ENCODE measurements at regions not wholly inside any gene's neighbourhood (a gene's known extent, or its start where the extent isn't known, plus 50 kb on each side); places are given as distances from the start of the nearest gene placed in this dataset.

DNA sequence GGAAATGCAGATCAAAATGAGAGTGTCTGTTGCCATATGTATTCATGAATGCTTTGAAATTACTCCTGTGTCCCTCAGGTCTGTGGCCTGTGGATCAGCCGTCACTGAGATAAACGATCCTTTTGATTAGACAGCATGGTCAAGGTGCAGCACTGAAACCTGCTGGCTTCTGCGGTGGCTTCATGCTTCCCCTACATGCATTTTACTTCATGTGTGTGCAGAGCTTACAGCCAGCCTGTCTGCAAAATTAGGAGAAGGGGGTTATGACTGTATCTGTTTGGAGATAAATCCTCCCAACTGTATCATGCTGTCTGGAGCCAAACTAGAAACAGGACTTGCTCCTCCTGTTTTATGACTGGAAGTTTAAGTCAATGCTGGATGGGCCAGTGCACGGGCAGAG is 71.0 kb upstream of the PLPP4 start:
- Histone ChIP-seq H3K36me3 (ENCODE audit: control insufficient read depth in 2 of 2, insufficient read depth in 2 of 2, low read length in 1 of 2) (no peaks in the 10 kb centered on the region), H3K9me3 (ENCODE audit: control insufficient read depth in 2 of 2, insufficient read depth in 1 of 2, low read depth in 1 of 2, low read length in 1 of 2) (no peaks in the 10 kb centered on the region), H3K27ac (ENCODE audit: low read depth in 2 of 2, low read length in 1 of 2) (no peak overlapping the region), H3K4me3 (ENCODE audit: low read depth in 1 of 2, low read length in 2 of 2) (no peak overlapping the region), H3K4me1 (ENCODE audit: control insufficient read depth in 2 of 2, insufficient read depth in 2 of 2, low read length in 1 of 2) (no peaks in the 10 kb centered on the region), H3K27me3 (ENCODE audit: control insufficient read depth in 1 of 2, insufficient read depth in 2 of 2, low read length in 2 of 2) (no peaks in the 10 kb centered on the region)
- 54 to 62% methylated on average over 4 of the region's 4 CpGs for WGBS, 2 donors

DNA sequence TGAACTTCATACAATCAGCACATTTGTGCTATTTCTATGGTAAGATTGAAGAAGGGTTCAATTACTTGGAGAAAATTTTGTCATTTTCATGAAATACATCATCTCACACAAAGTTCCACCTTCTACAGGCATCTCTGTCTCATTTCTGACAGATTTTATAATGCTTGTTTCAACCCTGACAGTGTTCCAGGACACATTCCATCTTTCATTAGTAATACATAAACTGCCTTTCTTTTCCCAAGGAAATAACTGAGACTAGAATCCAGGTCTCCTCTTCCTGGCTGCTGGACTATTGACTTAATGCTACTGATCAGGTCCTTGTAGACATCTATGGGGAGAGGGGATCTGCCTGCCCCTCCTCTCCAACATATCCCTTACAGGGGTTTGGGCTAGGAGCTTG is 70.1 kb upstream of the PLPP4 start:
- no peaks in the 10 kb centered on the region for H3K27me3 ChIP-seq (ENCODE audit: control insufficient read depth in 1 of 2, insufficient read depth in 2 of 2, low read length in 2 of 2)
- no peaks in the 10 kb centered on the region for H3K9me3 ChIP-seq (ENCODE audit: control insufficient read depth in 2 of 2, insufficient read depth in 1 of 2, low read depth in 1 of 2, low read length in 1 of 2)
- H3K4me3 ChIP-seq (ENCODE audit: low read depth in 1 of 2, low read length in 2 of 2), result no peak overlapping the region
- H3K27ac ChIP-seq (ENCODE audit: low read depth in 2 of 2, low read length in 1 of 2), result no peak overlapping the region
- H3K36me3 ChIP-seq (ENCODE audit: control insufficient read depth in 2 of 2, insufficient read depth in 2 of 2, low read length in 1 of 2), result no peaks in the 10 kb centered on the region
- no peaks in the 10 kb centered on the region for H3K4me1 ChIP-seq (ENCODE audit: control insufficient read depth in 2 of 2, insufficient read depth in 2 of 2, low read length in 1 of 2)

DNA sequence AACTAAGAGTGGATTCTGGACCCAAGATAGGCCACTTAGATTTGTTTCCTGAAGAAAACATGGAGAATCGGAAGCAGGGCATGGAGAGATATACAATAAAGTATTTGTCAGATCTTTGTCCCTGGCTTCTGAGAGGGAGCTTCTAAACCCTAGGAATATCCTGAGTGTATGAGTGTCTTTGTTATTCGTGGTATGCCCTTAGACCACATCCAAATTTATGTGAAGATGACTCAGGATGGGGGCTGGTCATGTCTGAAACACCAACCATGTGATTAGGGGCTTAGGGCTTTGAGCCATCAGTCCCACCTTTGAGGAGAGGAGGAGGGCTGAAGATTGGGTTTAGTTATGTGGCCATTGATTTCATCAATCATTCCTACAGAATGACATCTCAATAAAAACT is 69.7 kb upstream of the PLPP4 start:
- no peaks in the 10 kb centered on the region for H3K27me3 ChIP-seq (ENCODE audit: control insufficient read depth in 1 of 2, insufficient read depth in 2 of 2, low read length in 2 of 2)
- WGBS, 2 donors, result 74 to 77% methylated on average over 2 of the region's 2 CpGs

DNA sequence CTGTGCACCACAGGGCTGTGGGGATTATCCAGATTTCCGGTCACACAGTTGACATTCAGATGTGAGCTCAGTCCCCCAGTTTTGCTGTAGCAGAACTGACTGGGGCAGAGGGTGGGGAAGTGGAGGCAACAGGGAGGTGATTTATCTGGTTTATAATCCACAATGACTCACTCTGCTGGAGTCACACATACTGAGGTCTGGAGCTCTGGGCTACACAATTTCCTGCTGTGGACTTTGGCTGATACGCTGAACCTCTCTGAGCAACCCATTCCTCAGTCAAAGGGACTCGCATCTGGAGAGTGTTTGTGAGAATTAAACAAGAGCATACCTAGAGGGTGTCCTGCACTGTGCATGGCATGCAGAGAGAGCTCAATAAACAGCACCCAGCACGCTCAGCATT is 64.8 kb upstream of the PLPP4 start:
- H3K27ac ChIP-seq (ENCODE audit: low read depth in 2 of 2, low read length in 1 of 2), result no peak overlapping the region
- no peaks in the 10 kb centered on the region for H3K9me3 ChIP-seq (ENCODE audit: control insufficient read depth in 2 of 2, insufficient read depth in 1 of 2, low read depth in 1 of 2, low read length in 1 of 2)
- H3K4me3 ChIP-seq (ENCODE audit: low read depth in 1 of 2, low read length in 2 of 2), result no peak overlapping the region
- no peaks in the 10 kb centered on the region for H3K36me3 ChIP-seq (ENCODE audit: control insufficient read depth in 2 of 2, insufficient read depth in 2 of 2, low read length in 1 of 2)
- WGBS, 2 donors, result 57 to 64% methylated on average over 4 of the region's 4 CpGs
- H3K4me1 ChIP-seq (ENCODE audit: control insufficient read depth in 2 of 2, insufficient read depth in 2 of 2, low read length in 1 of 2), result peaks cover 0 to 7% of the 10 kb centered on the region in 2 donors
- no peaks in the 10 kb centered on the region for H3K27me3 ChIP-seq (ENCODE audit: control insufficient read depth in 1 of 2, insufficient read depth in 2 of 2, low read length in 2 of 2)

More for the DNA sequence above, 69.7 kb upstream of the PLPP4 start:
- Histone ChIP-seq H3K27ac (ENCODE audit: low read depth in 2 of 2, low read length in 1 of 2) (no peak overlapping the region), H3K4me1 (ENCODE audit: control insufficient read depth in 2 of 2, insufficient read depth in 2 of 2, low read length in 1 of 2) (no peaks in the 10 kb centered on the region), H3K36me3 (ENCODE audit: control insufficient read depth in 2 of 2, insufficient read depth in 2 of 2, low read length in 1 of 2) (no peaks in the 10 kb centered on the region), H3K9me3 (ENCODE audit: control insufficient read depth in 2 of 2, insufficient read depth in 1 of 2, low read depth in 1 of 2, low read length in 1 of 2) (no peaks in the 10 kb centered on the region), H3K4me3 (ENCODE audit: low read depth in 1 of 2, low read length in 2 of 2) (no peak overlapping the region)

DNA sequence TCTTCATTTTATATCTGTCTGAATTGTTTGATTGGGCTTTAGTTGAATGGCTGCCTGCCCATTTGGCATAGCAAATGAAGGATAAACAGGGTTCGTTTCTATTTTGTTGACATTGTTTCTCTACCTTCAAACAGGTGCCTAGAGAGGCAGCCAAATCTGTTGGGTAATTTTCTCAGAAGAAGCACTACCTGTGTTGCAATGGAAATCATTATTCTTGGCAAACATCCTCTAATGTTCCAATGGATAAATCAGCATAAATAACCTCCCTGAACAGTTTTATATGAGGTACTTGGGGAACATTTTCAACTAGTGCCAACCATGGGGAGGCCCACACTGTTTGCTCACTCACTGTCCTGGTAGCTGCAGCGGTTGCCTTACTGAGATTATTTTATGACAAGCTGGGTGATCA is 64.4 kb upstream of the PLPP4 start:
- Histone ChIP-seq H3K9me3 (ENCODE audit: control insufficient read depth in 2 of 2, insufficient read depth in 1 of 2, low read depth in 1 of 2, low read length in 1 of 2) (no peaks in the 10 kb centered on the region), H3K27ac (ENCODE audit: low read depth in 2 of 2, low read length in 1 of 2) (no peak overlapping the region), H3K4me1 (ENCODE audit: control insufficient read depth in 2 of 2, insufficient read depth in 2 of 2, low read length in 1 of 2) (peaks cover 0 to 7% of the 10 kb centered on the region in 2 donors), H3K4me3 (ENCODE audit: low read depth in 1 of 2, low read length in 2 of 2) (no peak overlapping the region), H3K27me3 (ENCODE audit: control insufficient read depth in 1 of 2, insufficient read depth in 2 of 2, low read length in 2 of 2) (no peaks in the 10 kb centered on the region), H3K36me3 (ENCODE audit: control insufficient read depth in 2 of 2, insufficient read depth in 2 of 2, low read length in 1 of 2) (no peaks in the 10 kb centered on the region)
- 27 to 29% methylated on average over 2 of the region's 2 CpGs for WGBS, 2 donors

DNA sequence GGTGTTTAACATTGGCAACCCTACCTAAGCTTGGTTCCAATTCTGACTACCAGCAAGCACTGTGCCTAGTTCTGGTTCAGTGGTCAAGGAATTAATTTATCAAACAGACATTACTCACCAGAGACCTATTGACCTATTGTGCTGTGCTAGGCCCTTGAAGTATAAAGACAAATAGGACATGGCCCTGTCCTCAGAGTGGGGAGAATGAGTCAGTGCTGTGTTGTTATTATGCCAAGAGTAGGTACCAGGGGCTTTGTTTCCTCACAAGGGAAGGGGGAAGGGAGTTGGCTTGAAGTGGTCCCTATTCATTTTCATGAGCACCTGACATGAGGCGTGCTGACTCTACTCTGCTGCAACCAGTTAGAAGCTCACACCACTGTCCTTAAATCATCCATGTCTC is 62.6 kb upstream of the PLPP4 start:
- no peaks in the 10 kb centered on the region for H3K9me3 ChIP-seq (ENCODE audit: control insufficient read depth in 2 of 2, insufficient read depth in 1 of 2, low read depth in 1 of 2, low read length in 1 of 2)
- 90 to 94% methylated on average over 1 of the region's 1 CpG for WGBS, 2 donors

DNA sequence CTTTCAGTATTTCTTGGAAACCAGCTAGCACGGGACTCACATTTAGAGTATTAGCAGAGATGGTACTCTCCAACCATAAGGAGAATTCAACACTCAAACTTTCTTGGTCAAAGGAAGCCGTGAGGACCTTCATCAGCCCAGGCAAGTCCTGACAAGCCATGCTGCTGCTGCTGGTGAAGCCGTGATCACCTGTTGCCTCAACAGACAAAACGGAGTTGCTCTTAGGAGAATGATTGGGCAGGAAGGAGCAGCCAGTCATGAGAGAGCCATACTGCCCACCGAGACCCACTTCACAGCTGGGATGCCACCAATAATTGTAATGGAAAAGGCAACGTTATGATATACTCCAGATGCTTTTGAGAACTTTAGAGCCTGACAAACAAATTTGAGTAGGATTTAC is 60.8 kb upstream of the PLPP4 start:
- 57 to 67% methylated on average over 6 of the region's 6 CpGs for WGBS, 2 donors
- Histone ChIP-seq H3K27ac (ENCODE audit: low read depth in 2 of 2, low read length in 1 of 2) (no peak overlapping the region), H3K27me3 (ENCODE audit: control insufficient read depth in 1 of 2, insufficient read depth in 2 of 2, low read length in 2 of 2) (no peaks in the 10 kb centered on the region), H3K9me3 (ENCODE audit: control insufficient read depth in 2 of 2, insufficient read depth in 1 of 2, low read depth in 1 of 2, low read length in 1 of 2) (no peaks in the 10 kb centered on the region), H3K36me3 (ENCODE audit: control insufficient read depth in 2 of 2, insufficient read depth in 2 of 2, low read length in 1 of 2) (no peaks in the 10 kb centered on the region), H3K4me3 (ENCODE audit: low read depth in 1 of 2, low read length in 2 of 2) (no peak overlapping the region), H3K4me1 (ENCODE audit: control insufficient read depth in 2 of 2, insufficient read depth in 2 of 2, low read length in 1 of 2) (peaks cover 0 to 7% of the 10 kb centered on the region in 2 donors)

More for the DNA sequence above, 62.6 kb upstream of the PLPP4 start:
- H3K4me3 ChIP-seq (ENCODE audit: low read depth in 1 of 2, low read length in 2 of 2), result no peak overlapping the region
- H3K27ac ChIP-seq (ENCODE audit: low read depth in 2 of 2, low read length in 1 of 2), result no peak overlapping the region
- no peaks in the 10 kb centered on the region for H3K36me3 ChIP-seq (ENCODE audit: control insufficient read depth in 2 of 2, insufficient read depth in 2 of 2, low read length in 1 of 2)
- no peaks in the 10 kb centered on the region for H3K27me3 ChIP-seq (ENCODE audit: control insufficient read depth in 1 of 2, insufficient read depth in 2 of 2, low read length in 2 of 2)
- peaks cover 0 to 7% of the 10 kb centered on the region in 2 donors for H3K4me1 ChIP-seq (ENCODE audit: control insufficient read depth in 2 of 2, insufficient read depth in 2 of 2, low read length in 1 of 2)

DNA sequence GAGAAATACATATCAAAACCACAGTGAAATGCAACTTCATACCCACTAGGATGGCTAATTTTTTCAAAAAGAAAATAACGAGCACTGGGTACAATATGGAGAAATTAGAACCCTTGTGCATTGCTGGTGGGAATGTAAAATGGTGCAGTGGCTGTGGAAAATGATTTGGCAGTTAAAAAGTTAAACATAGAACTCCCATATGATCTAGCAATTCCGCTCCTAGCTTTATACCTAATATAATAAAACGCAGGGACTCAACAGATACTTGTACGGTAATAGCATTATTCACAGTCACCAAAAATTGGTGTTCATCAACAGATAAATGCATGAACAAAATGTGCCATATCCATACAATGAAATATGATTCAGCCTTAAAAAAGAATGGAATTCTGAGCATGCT is 58.8 kb upstream of the PLPP4 start:
- Histone ChIP-seq H3K4me1 (ENCODE audit: control insufficient read depth in 2 of 2, insufficient read depth in 2 of 2, low read length in 1 of 2) (peaks cover 0 to 7% of the 10 kb centered on the region in 2 donors), H3K36me3 (ENCODE audit: control insufficient read depth in 2 of 2, insufficient read depth in 2 of 2, low read length in 1 of 2) (no peaks in the 10 kb centered on the region), H3K9me3 (ENCODE audit: control insufficient read depth in 2 of 2, insufficient read depth in 1 of 2, low read depth in 1 of 2, low read length in 1 of 2) (no peaks in the 10 kb centered on the region), H3K4me3 (ENCODE audit: low read depth in 1 of 2, low read length in 2 of 2) (no peak overlapping the region), H3K27me3 (ENCODE audit: control insufficient read depth in 1 of 2, insufficient read depth in 2 of 2, low read length in 2 of 2) (no peaks in the 10 kb centered on the region), H3K27ac (ENCODE audit: low read depth in 2 of 2, low read length in 1 of 2) (no peak overlapping the region)
- 68 to 70% methylated on average over 4 of the region's 4 CpGs for WGBS, 2 donors

DNA sequence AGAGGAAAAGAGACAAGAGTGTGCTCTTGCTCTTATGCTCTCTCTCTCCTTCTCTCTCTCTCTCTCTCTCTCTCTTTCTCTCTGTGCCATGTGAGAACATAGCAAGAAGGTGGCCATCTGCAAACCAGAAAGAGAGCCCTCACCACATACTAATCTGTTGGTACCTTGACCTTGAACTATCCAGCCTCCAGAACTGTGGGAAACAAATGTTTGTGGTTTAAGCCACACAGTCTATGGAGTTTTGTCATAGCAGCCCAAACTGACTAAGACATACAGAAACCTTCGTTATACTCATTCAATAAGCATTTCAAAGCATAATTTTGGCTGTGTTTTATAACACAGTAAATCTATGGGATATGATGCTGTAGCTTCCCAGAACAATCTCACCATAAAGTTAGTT is 56.4 kb upstream of the PLPP4 start:
- 73 to 79% methylated on average over 1 of the region's 1 CpG for WGBS, 2 donors
- Histone ChIP-seq H3K27me3 (ENCODE audit: control insufficient read depth in 1 of 2, insufficient read depth in 2 of 2, low read length in 2 of 2) (no peaks in the 10 kb centered on the region), H3K9me3 (ENCODE audit: control insufficient read depth in 2 of 2, insufficient read depth in 1 of 2, low read depth in 1 of 2, low read length in 1 of 2) (no peaks in the 10 kb centered on the region), H3K27ac (ENCODE audit: low read depth in 2 of 2, low read length in 1 of 2) (no peak overlapping the region), H3K36me3 (ENCODE audit: control insufficient read depth in 2 of 2, insufficient read depth in 2 of 2, low read length in 1 of 2) (no peaks in the 10 kb centered on the region), H3K4me1 (ENCODE audit: control insufficient read depth in 2 of 2, insufficient read depth in 2 of 2, low read length in 1 of 2) (peaks cover 0 to 2% of the 10 kb centered on the region in 2 donors), H3K4me3 (ENCODE audit: low read depth in 1 of 2, low read length in 2 of 2) (no peak overlapping the region)

DNA sequence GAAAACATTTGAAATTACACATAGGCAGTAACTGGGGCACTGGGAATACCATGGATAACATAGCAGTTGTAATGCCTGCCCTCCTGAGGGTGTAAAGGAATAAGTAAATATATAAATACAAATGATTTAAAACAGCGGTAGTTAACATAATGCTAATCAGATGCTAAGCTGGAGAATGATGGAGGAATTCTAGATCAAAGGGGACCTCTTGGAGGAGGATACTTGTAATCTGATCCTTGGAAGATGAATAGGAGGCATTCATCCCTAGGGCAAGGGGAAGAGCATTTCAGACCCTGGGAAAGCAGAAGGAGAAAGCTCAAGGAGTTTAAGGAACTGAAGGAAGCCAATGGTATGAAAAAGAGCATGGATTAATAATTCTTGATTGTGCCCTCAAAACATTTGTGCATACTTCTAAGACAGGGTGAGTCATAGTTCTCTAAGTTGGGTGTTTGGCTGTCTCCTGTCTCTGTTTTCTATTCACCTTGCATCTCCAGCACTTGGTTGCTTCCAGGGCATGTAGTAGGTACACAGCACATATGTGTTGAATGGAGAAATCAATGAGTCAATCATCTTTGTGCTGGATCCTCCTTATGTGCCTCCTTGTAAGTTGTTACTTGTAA is 54.8 kb upstream of the PLPP4 start:
- H3K27ac ChIP-seq (ENCODE audit: low read depth in 2 of 2, low read length in 1 of 2), result no peak overlapping the region
- H3K9me3 ChIP-seq (ENCODE audit: control insufficient read depth in 2 of 2, insufficient read depth in 1 of 2, low read depth in 1 of 2, low read length in 1 of 2), result no peaks in the 10 kb centered on the region
- no peaks in the 10 kb centered on the region for H3K27me3 ChIP-seq (ENCODE audit: control insufficient read depth in 1 of 2, insufficient read depth in 2 of 2, low read length in 2 of 2)
- H3K4me1 ChIP-seq (ENCODE audit: control insufficient read depth in 2 of 2, insufficient read depth in 2 of 2, low read length in 1 of 2), result no peaks in the 10 kb centered on the region
- WGBS, 2 donors, result 56 to 83% methylated on average over 1 of the region's 1 CpG
- no peaks in the 10 kb centered on the region for H3K36me3 ChIP-seq (ENCODE audit: control insufficient read depth in 2 of 2, insufficient read depth in 2 of 2, low read length in 1 of 2)
- no peak overlapping the region for H3K4me3 ChIP-seq (ENCODE audit: low read depth in 1 of 2, low read length in 2 of 2)

Data from esophagus (tissue), 2 donors.